H1 (cell line): ENCODE measurements at regions not wholly inside any gene's neighbourhood (a gene's known extent, or its start where the extent isn't known, plus 50 kb on each side); places are given as distances from the start of the nearest gene placed in this dataset.

Source experiments
- CTCF ChIA-PET: fragments of 300-600 bp; sonication (Branson Sonifier 250); formaldehyde crosslinking; loops from one replicate; lab custom pipeline; 2021; ENCODE audit not compliant: partially characterized antibody; lab: Charles Lee
- POLR2A ChIA-PET: fragments of 300-600 bp; sonication (Branson Sonifier 250); formaldehyde crosslinking; loops from one replicate; lab custom pipeline; 2021; ENCODE audit warnings: inconsistent platforms; ENCODE audit not compliant: partially characterized antibody; lab: Charles Lee
- DNase-seq, 2 experiments: peaks; one replicate each; pipeline versions ENCODE4 v3.0.0 to v3.0.0-alpha.2; 2010 to 2022; ENCODE audit warnings: low spot score in 2 of 2, low read depth in 1 of 2, mixed read lengths in 1 of 2
- FAIRE-seq: peaks from 2 replicates; lab custom pipeline; 2011; peaks lifted over from hg19 to GRCh38; lab: Jason Lieb, UNC
- H2AFZ ChIP-seq: 2 replicates; pipeline ENCODE4 v1.8.1; 2012; ENCODE audit warnings: low read length, inconsistent platforms
- H2AK5ac ChIP-seq: 2 replicates; pipeline ENCODE4 v1.6.1; 2013; ENCODE audit warnings: low read depth, low read length
- H2BK120ac ChIP-seq: replicated peaks from 2 replicates; pipeline ENCODE3; 2013; ENCODE audit warnings: low read depth, low read length, inconsistent platforms
- H2BK12ac ChIP-seq: 2 replicates; pipeline ENCODE4 v1.6.1; 2013; ENCODE audit warnings: low read depth, low read length
- H2BK15ac ChIP-seq: 2 replicates; pipeline ENCODE4 v1.6.1; 2013; ENCODE audit warnings: low read length
- H2BK20ac ChIP-seq: 2 replicates; pipeline ENCODE4 v1.6.1; 2013; ENCODE audit warnings: low read length
- H2BK5ac ChIP-seq: 2 replicates; pipeline ENCODE4 v1.6.1; 2013; ENCODE audit warnings: low read depth, low read length
- H3K14ac ChIP-seq: 2 replicates; pipeline ENCODE4 v1.6.1; 2013; ENCODE audit warnings: inconsistent platforms; ENCODE audit not compliant: insufficient read length
- H3K18ac ChIP-seq: 2 replicates; pipeline ENCODE4 v1.6.1; 2013; ENCODE audit warnings: low read length; ENCODE audit errors: extremely low read depth
- H3K23ac ChIP-seq: 2 replicates; pipeline ENCODE4 v1.6.1; 2013; ENCODE audit warnings: inconsistent platforms; ENCODE audit not compliant: insufficient read length
- H3K23me2 ChIP-seq: 2 replicates; pipeline ENCODE4 v1.6.1; 2013; ENCODE audit warnings: low read depth, low read length
- H3K27ac ChIP-seq: 2 replicates; pipeline ENCODE4 v1.6.1; 2011; ENCODE audit warnings: low read depth, low read length, inconsistent platforms
- H3K27me3 ChIP-seq, 4 experiments: replicated peaks in 1 of 4; 1 replicate in 1 of 4; 2 replicates in 3 of 4; pipeline versions ENCODE4 v1.6.1 to v1.8.1; 2011 to 2013; ENCODE audit warnings: low read length in 3 of 4, mild to moderate bottlenecking in 3 of 4, inconsistent platforms in 2 of 4, mixed read lengths in 2 of 4, moderate library complexity in 1 of 4; ENCODE audit not compliant: control insufficient read depth in 3 of 4, insufficient read depth in 3 of 4; ENCODE audit errors: extremely low read depth in 1 of 4
- H3K36me3 ChIP-seq, 4 experiments: 2 replicates each; pipeline versions ENCODE4 v1.6.1 to v1.8.1; 2011 to 2013; ENCODE audit warnings: mild to moderate bottlenecking in 4 of 4, low read length in 3 of 4, moderate library complexity in 2 of 4, control low read depth in 1 of 4, inconsistent platforms in 1 of 4; ENCODE audit not compliant: insufficient read depth in 4 of 4, control insufficient read depth in 2 of 4
- H3K4ac ChIP-seq: replicated peaks from 2 replicates; pipeline ENCODE3; 2013; ENCODE audit warnings: low read length, low read depth, mixed read lengths, inconsistent platforms; ENCODE audit not compliant: insufficient read length
- H3K4me1 ChIP-seq, 4 experiments: replicated peaks in 1 of 4; 1 replicate in 1 of 4; 2 replicates in 3 of 4; pipeline versions ENCODE4 v1.6.1 to v1.8.1; 2011 to 2013; ENCODE audit warnings: low read length in 3 of 4, inconsistent platforms in 2 of 4, mixed read lengths in 1 of 4; ENCODE audit not compliant: insufficient read depth in 4 of 4, control insufficient read depth in 3 of 4
- H3K4me2 ChIP-seq, 2 experiments: 2 replicates each; pipeline versions ENCODE4 v1.6.1 to v1.8.1; 2011 to 2013; ENCODE audit warnings: low read depth in 2 of 2, low read length in 2 of 2, control low read depth in 1 of 2, inconsistent platforms in 1 of 2, mild to moderate bottlenecking in 1 of 2; ENCODE audit not compliant: insufficient read depth in 1 of 2
- H3K4me3 ChIP-seq, 4 experiments: fragments of 200-600, 300-600 bp in 1 of 4; sonication (generic), shearing (Covaris generic), sonication (Bioruptor Twin) in 1 of 4; 2 replicates each; pipeline versions ENCODE4 v1.5.1 to v1.8.1; 2011 to 2016; ENCODE audit warnings: low read length in 4 of 4, low read depth in 3 of 4, control low read depth in 2 of 4, inconsistent platforms in 2 of 4, mild to moderate bottlenecking in 2 of 4, mixed read lengths in 1 of 4, moderate library complexity in 1 of 4; ENCODE audit not compliant: insufficient read depth in 2 of 4; ENCODE audit errors: extremely low read depth in 1 of 4
- H3K56ac ChIP-seq: replicated peaks from 2 replicates; pipeline ENCODE3; 2013; ENCODE audit warnings: low read depth, mild to moderate bottlenecking, mixed read lengths, low read length, inconsistent platforms; ENCODE audit not compliant: insufficient read length
- H3K79me1 ChIP-seq: 2 replicates; pipeline ENCODE4 v1.6.1; 2013; ENCODE audit warnings: low read depth, low read length, control low read depth
- H3K79me2 ChIP-seq, 2 experiments: 2 replicates each; pipeline versions ENCODE4 v1.6.1 to v1.8.1; 2012 to 2013; ENCODE audit warnings: low read length in 2 of 2, mild to moderate bottlenecking in 2 of 2, inconsistent platforms in 1 of 2; ENCODE audit not compliant: insufficient read depth in 2 of 2, control insufficient read depth in 1 of 2
- H3K9ac ChIP-seq, 4 experiments: replicated peaks in 1 of 4; 1 replicate in 1 of 4; 2 replicates in 3 of 4; pipeline versions ENCODE4 v1.6.1 to v1.8.1; 2011 to 2013; ENCODE audit warnings: low read depth in 3 of 4, low read length in 3 of 4, control low read depth in 2 of 4, mild to moderate bottlenecking in 2 of 4, moderate library complexity in 2 of 4, inconsistent platforms in 1 of 4; ENCODE audit errors: extremely low read depth in 1 of 4
- H3K9me3 ChIP-seq, 2 experiments: 2 replicates each; pipeline versions ENCODE4 v1.6.1 to v1.8.1; 2012 to 2013; ENCODE audit warnings: mild to moderate bottlenecking in 2 of 2, moderate library complexity in 2 of 2, control low read depth in 1 of 2, inconsistent platforms in 1 of 2, low read depth in 1 of 2, low read length in 1 of 2, mixed read lengths in 1 of 2; ENCODE audit not compliant: insufficient read depth in 2 of 2
- H4K20me1 ChIP-seq, 2 experiments: replicated peaks in 1 of 2; 2 replicates each; pipeline versions ENCODE3 to v1.8.1; 2011 to 2013; ENCODE audit warnings: inconsistent platforms in 2 of 2, low read length in 2 of 2, mild to moderate bottlenecking in 1 of 2; ENCODE audit not compliant: insufficient read depth in 2 of 2, control insufficient read depth in 1 of 2
- H4K5ac ChIP-seq: 2 replicates; pipeline ENCODE4 v1.6.1; 2013; ENCODE audit warnings: low read length, low read depth, mixed read lengths, inconsistent platforms; ENCODE audit not compliant: insufficient read length
- H4K8ac ChIP-seq: 2 replicates; pipeline ENCODE4 v1.8.0; 2013; ENCODE audit warnings: mild to moderate bottlenecking, moderate library complexity, low read length, inconsistent platforms; ENCODE audit not compliant: insufficient read depth; ENCODE audit errors: extremely low read depth
- H4K91ac ChIP-seq: replicated peaks from 2 replicates; pipeline ENCODE3; 2013; ENCODE audit warnings: low read length, mixed read lengths, inconsistent platforms; ENCODE audit not compliant: insufficient read length
- ASH2L ChIP-seq: fragments of 200-600, 300-600 bp; sonication (generic); IDR thresholded peaks from one replicate; pipeline ENCODE4 v1.7.1; 2017; ENCODE audit warnings: low read length
- ATF2 ChIP-seq: IDR thresholded peaks from 2 replicates; pipeline ENCODE4 v1.6.1; 2012; ENCODE audit warnings: low read length, inconsistent platforms
- BACH1 ChIP-seq: IDR thresholded peaks from 2 replicates; pipeline ENCODE4 v1.6.1; 2012; ENCODE audit warnings: low read length, improper control_type of control experiment
- CBX8 ChIP-seq: fragments of 300-800, 300-1000 bp; sonication (generic); IDR thresholded peaks from 2 replicates; pipeline ENCODE4 v1.7.1; 2016; ENCODE audit warnings: low read depth, low read length, borderline replicate concordance
- CEBPB ChIP-seq: IDR thresholded peaks from 2 replicates; pipeline ENCODE4 v1.6.1; 2012; ENCODE audit warnings: low read depth, low read length
- CHD2 ChIP-seq: IDR thresholded peaks from 2 replicates; pipeline ENCODE4 v1.6.1; 2012; ENCODE audit warnings: low read length, improper control_type of control experiment
- CTBP2 ChIP-seq: IDR thresholded peaks from 2 replicates; pipeline ENCODE4 v1.7.0; 2011; ENCODE audit warnings: borderline replicate concordance, mild to moderate bottlenecking, moderate library complexity, mixed read lengths, low read length; ENCODE audit not compliant: insufficient read depth, insufficient read length
- HDAC6 ChIP-seq: IDR thresholded peaks from one replicate; pipeline ENCODE4 v1.7.1; 2012; ENCODE audit warnings: low read depth, mild to moderate bottlenecking, inconsistent platforms, low read length, moderate library complexity
- JUN ChIP-seq: IDR thresholded peaks from 2 replicates; pipeline ENCODE4 v1.6.1; 2011; ENCODE audit warnings: low read depth, mild to moderate bottlenecking, improper control_type of control experiment, low read length
- JUND ChIP-seq: IDR thresholded peaks from 2 replicates; pipeline ENCODE4 v1.6.1; 2011; ENCODE audit warnings: mild to moderate bottlenecking, improper control_type of control experiment, low read length
- KDM1A ChIP-seq: fragments of 200-600, 300-600 bp; sonication (generic); IDR thresholded peaks from 2 replicates; pipeline ENCODE4 v1.7.1; 2016; ENCODE audit warnings: mild to moderate bottlenecking, low read length, borderline replicate concordance
- POLR2A ChIP-seq, 2 experiments: IDR thresholded peaks; 1 replicate in 1 of 2; 2 replicates in 1 of 2; pipeline ENCODE4 v1.6.1; 2011; ENCODE audit warnings: low read depth in 2 of 2, low read length in 2 of 2, mild to moderate bottlenecking in 2 of 2; ENCODE audit errors: control extremely low read depth in 1 of 2
- SP4 ChIP-seq: IDR thresholded peaks from 2 replicates; pipeline ENCODE4 v1.6.1; 2012; ENCODE audit warnings: low read length, inconsistent platforms
- YY1 ChIP-seq: IDR thresholded peaks from 2 replicates; pipeline ENCODE4 v1.6.1; 2011; ENCODE audit warnings: low read depth, mild to moderate bottlenecking, low read length
- WGBS, 2 experiments: shearing (Covaris generic) in 1 of 2; methylation state at CpG; one replicate each; pipeline versions ENCODE4 v1.1.6 to v1.1.7; 2013 to 2015; ENCODE audit warnings: low lambda C conversion rate in 2 of 2, mixed read lengths in 2 of 2, inconsistent platforms in 1 of 2, low coverage in 1 of 2, missing lambda C conversion rate in 1 of 2; ENCODE audit not compliant: insufficient replicate concordance in 2 of 2, insufficient coverage in 1 of 2, insufficient read length in 1 of 2; ENCODE audit errors: extremely low coverage in 1 of 2, missing lambda C conversion rate in 1 of 2; 5-methylcytosine and 5-hydroxymethylcytosine counted together

- no peak for DNase-seq
- Histone ChIP-seq H3K9me3 (no peaks in the 10 kb centered on the region), H3K23me2 (no peaks in the 10 kb centered on the region), H3K27me3 (peaks cover 0 to 1% (median 0%) of the 10 kb centered on the region in 4 experiments; a peak in 1 of 7 replicates), H3K27ac (no peak overlapping the region), H4K20me1 (no peaks in the 10 kb centered on the region), H2AFZ (no peak overlapping the region), H3K4ac (no peak overlapping the region), H3K23ac (no peak overlapping the region), H4K8ac (no peak overlapping the region), H3K4me3 (no peak overlapping the region; a peak in 1 of 8 replicates), H3K4me1 (peaks cover 2 to 24% (median 19%) of the 10 kb centered on the region in 4 experiments; a peak in 4 of 7 replicates), H3K79me1 (no peaks in the 10 kb centered on the region), H3K18ac (no peak overlapping the region; the same call in 1 of the 2 replicates), H3K14ac (no peak overlapping the region), H2BK12ac (no peak overlapping the region; the same call in 1 of the 2 replicates), H2BK15ac (no peak overlapping the region), H2BK5ac (no peak overlapping the region), H3K36me3 (no peaks in the 10 kb centered on the region), H3K79me2 (no peaks in the 10 kb centered on the region), H3K56ac (no peak overlapping the region), H2BK20ac (no peak overlapping the region), H2AK5ac (no peak overlapping the region), H3K9ac (peak overlapping the region in 1 of 4 experiments; percentile 34; a peak in 1 of 7 replicates), H3K4me2 (no peak overlapping the region; a peak in 1 of 4 replicates), H2BK120ac (no peak overlapping the region), H4K5ac (no peak overlapping the region), H4K91ac (no peak overlapping the region)
- ChIA-PET CTCF (interaction anchor here (1.1 kb wide), 1 partner anchor 138 kb away, joined by 3 read pairs; no protein-coding TSS in a partner anchor), POLR2A (no interaction called here)
- WGBS, 2 experiments, result 79% methylated on average over 1 of the region's 1 CpG; no CpG with 5 or more reads in 1 of the 2 experiments
- no peak for FAIRE-seq
- TF ChIP-seq POLR2A (IDR thresholded peaks at IDR 0.05; ENCODE audit: control extremely low read depth in 1 of 2, low read depth in 2 of 2, low read length in 2 of 2) (no peak), CBX8 (no peak), ATF2 (no peak), YY1 (no peak), CEBPB (no peak), ASH2L (no peak), CTBP2 (no peak), JUND (no peak), CHD2 (no peak), JUN (no peak), SP4 (no peak), HDAC6 (no peak), KDM1A (no peak), BACH1 (no peak)
Measured at GRCh38 chr3:28080716-28081115, 160.7 kb upstream of the CMC1 start.
